HFFc6 (cell line): ENCODE measurements at regions not wholly inside any gene's neighbourhood (a gene's known extent, or its start where the extent isn't known, plus 50 kb on each side); places are given as distances from the start of the nearest gene placed in this dataset.

Experiments used
- DNase-seq: peaks from one replicate; pipeline ENCODE4 v3.0.0-alpha.2; 2018
- H3K27ac Mint-ChIP-seq: 2 replicates; pipeline ENCODE4 v1.8.0; 2020; ENCODE audit warnings: mild to moderate bottlenecking, mixed read lengths
- H3K27me3 Mint-ChIP-seq: 2 replicates; pipeline ENCODE4 v1.8.0; 2021; ENCODE audit warnings: mild to moderate bottlenecking, moderate library complexity, mixed read lengths; ENCODE audit not compliant: insufficient read depth
- H3K36me3 Mint-ChIP-seq: 2 replicates; pipeline ENCODE4 v1.8.0; 2021; ENCODE audit warnings: low read depth, mixed read lengths
- H3K4me1 Mint-ChIP-seq: 2 replicates; pipeline ENCODE4 v1.8.0; 2020; ENCODE audit warnings: low read depth, mixed read lengths
- H3K4me3 Mint-ChIP-seq: 2 replicates; pipeline ENCODE4 v1.8.0; 2020; ENCODE audit warnings: mild to moderate bottlenecking, moderate library complexity, mixed read lengths
- H3K9me3 Mint-ChIP-seq: 2 replicates; pipeline ENCODE4 v1.8.0; 2020; ENCODE audit warnings: mild to moderate bottlenecking, mixed read lengths
- CTCF ChIP-seq: fragments of 200-600 bp; sonication (generic); IDR thresholded peaks from 2 replicates; pipeline ENCODE4 v1.5.0; 2021; ENCODE audit warnings: antibody characterized with exemption, mild to moderate bottlenecking

GRCh38 chr10:124342821-124343170, 75.9 kb downstream of the OAT start:
- DNase-seq: no peak
- H3K27ac Mint-ChIP-seq: no peak overlapping the region
- H3K4me1 Mint-ChIP-seq: peaks cover 16% of the 10 kb centered on the region; the same call in 1 of the 2 replicates
- peaks cover 2% of the 10 kb centered on the region; the same call in 1 of the 2 replicates for H3K9me3 Mint-ChIP-seq
- no peaks in the 10 kb centered on the region for H3K36me3 Mint-ChIP-seq
- no peak for TF ChIP-seq CTCF
- peaks cover 16% of the 10 kb centered on the region for H3K27me3 Mint-ChIP-seq
- no peak overlapping the region for H3K4me3 Mint-ChIP-seq

GRCh38 chr10:124342136-124342820, 76.4 kb downstream of the OAT start:
- Mint-ChIP-seq H3K9me3 (peaks cover 4% of the 10 kb centered on the region; the same call in 1 of the 2 replicates), H3K27ac (no peak overlapping the region), H3K4me3 (no peak overlapping the region), H3K27me3 (peaks cover 16% of the 10 kb centered on the region), H3K4me1 (peaks cover 16% of the 10 kb centered on the region; the same call in 1 of the 2 replicates), H3K36me3 (no peaks in the 10 kb centered on the region)
- DNase-seq: no peak
- TF ChIP-seq CTCF: no peak

GRCh38 chr10:124341768-124342135, 77.0 kb downstream of the OAT start:
- H3K4me1 Mint-ChIP-seq: peaks cover 16% of the 10 kb centered on the region; the same call in 1 of the 2 replicates
- H3K9me3 Mint-ChIP-seq: peaks cover 4% of the 10 kb centered on the region; the same call in 1 of the 2 replicates
- no peak for TF ChIP-seq CTCF
- peaks cover 16% of the 10 kb centered on the region for H3K27me3 Mint-ChIP-seq
- H3K36me3 Mint-ChIP-seq: no peaks in the 10 kb centered on the region
- H3K27ac Mint-ChIP-seq: no peak overlapping the region
- DNase-seq: no peak
- H3K4me3 Mint-ChIP-seq: no peak overlapping the region

- no peaks in the 10 kb centered on the region for H3K36me3 Mint-ChIP-seq
- peaks cover 16% of the 10 kb centered on the region; the same call in 1 of the 2 replicates for H3K4me1 Mint-ChIP-seq
- no peak for TF ChIP-seq CTCF
- peak overlapping the region; percentile 80; the same call in 1 of the 2 replicates for H3K27ac Mint-ChIP-seq
- peaks cover 15% of the 10 kb centered on the region for H3K27me3 Mint-ChIP-seq
- DNase-seq: peak; percentile 89
- no peak overlapping the region for H3K4me3 Mint-ChIP-seq
- H3K9me3 Mint-ChIP-seq: peaks cover 4% of the 10 kb centered on the region; the same call in 1 of the 2 replicates
Measured at GRCh38 chr10:124340033-124340760, 78.5 kb downstream of the OAT start.

GRCh38 chr10:124339119-124340032, 79.3 kb downstream of the OAT start:
- H3K36me3 Mint-ChIP-seq: no peaks in the 10 kb centered on the region
- H3K4me1 Mint-ChIP-seq: peaks cover 16% of the 10 kb centered on the region; the same call in 1 of the 2 replicates
- peak overlapping the region; percentile 80; the same call in 1 of the 2 replicates for H3K27ac Mint-ChIP-seq
- H3K27me3 Mint-ChIP-seq: peaks cover 11% of the 10 kb centered on the region
- H3K4me3 Mint-ChIP-seq: no peak overlapping the region
- peaks cover 4% of the 10 kb centered on the region; the same call in 1 of the 2 replicates for H3K9me3 Mint-ChIP-seq
- TF ChIP-seq CTCF: no peak
- no peak for DNase-seq
